GM21619 (cell line): ENCODE measurements at regions not wholly inside any gene's neighbourhood (a gene's known extent, or its start where the extent isn't known, plus 50 kb on each side); places are given as distances from the start of the nearest gene placed in this dataset.

Experiments
- ATAC-seq: cut with Tn5 transposase; IDR thresholded peaks from one replicate; pipeline ENCODE4 v1.9.1; 2021; ENCODE audit not compliant: unreplicated experiment

- no peak for ATAC-seq
These were observed 50.0 kb upstream of the TRPM1 start for GRCh38 chr15:31151301-31152233.

- ATAC-seq = no peak
These were observed 52.0 kb upstream of the TRPM1 start for GRCh38 chr15:31153531-31153930.

- ATAC-seq = no peak
These were observed 53.6 kb upstream of the TRPM1 start for GRCh38 chr15:31155151-31155550.

GRCh38 chr15:31156226-31156625 is 54.7 kb upstream of the TRPM1 start:
- no peak for ATAC-seq

GRCh38 chr15:31156808-31157207 is 55.3 kb upstream of the TRPM1 start:
- no peak for ATAC-seq

GRCh38 chr15:31157644-31158069 is 56.1 kb upstream of the TRPM1 start:
- ATAC-seq = no peak

- no peak for ATAC-seq
These were observed 57.5 kb upstream of the TRPM1 start for GRCh38 chr15:31158858-31159569.

GRCh38 chr15:31159837-31160236 is 58.3 kb upstream of the TRPM1 start:
- no peak for ATAC-seq

GRCh38 chr15:31160297-31160696 is 58.8 kb upstream of the TRPM1 start:
- ATAC-seq = no peak

GRCh38 chr15:31160740-31161495 is 59.4 kb upstream of the TRPM1 start:
- no peak for ATAC-seq

- no peak for ATAC-seq
These were observed 60.4 kb upstream of the TRPM1 start for GRCh38 chr15:31161951-31162350.

GRCh38 chr15:31162721-31163510 is 61.4 kb upstream of the TRPM1 start:
- no peak for ATAC-seq

- no peak for ATAC-seq
These were observed 62.4 kb upstream of the TRPM1 start for GRCh38 chr15:31163769-31164572.

- no peak for ATAC-seq
These were observed 63.0 kb upstream of the TRPM1 start for GRCh38 chr15:31164573-31164912.

- ATAC-seq = no peak
These were observed 68.0 kb upstream of the TRPM1 start for GRCh38 chr15:31169558-31169957.

- ATAC-seq = no peak
These were observed 70.2 kb upstream of the TRPM1 start for GRCh38 chr15:31171731-31172130.

GRCh38 chr15:31172606-31173005 is 71.1 kb upstream of the TRPM1 start:
- no peak for ATAC-seq

- no peak for ATAC-seq
These were observed 72.4 kb upstream of the TRPM1 start for GRCh38 chr15:31173790-31174450.

- no peak for ATAC-seq
These were observed 74.0 kb upstream of the TRPM1 start for GRCh38 chr15:31175484-31175883.
